ENCODE measurements at regions not wholly inside any gene's neighbourhood (a gene's known extent, or its start where the extent isn't known, plus 50 kb on each side); places are given as distances from the start of the nearest gene placed in this dataset.

- DNase-seq (ENCODE audit: low spot score) = no peak
- Histone ChIP-seq H3K27ac (ENCODE audit: low read depth in 1 of 2, low read length in 2 of 2) (no peak overlapping the region), H3K27me3 (ENCODE audit: control insufficient read depth in 4 of 4, insufficient read depth in 4 of 4, low read length in 3 of 4) (no peaks in the 10 kb centered on the region), H3K9ac (ENCODE audit: low read depth in 1 of 2, low read length in 2 of 2) (no peak overlapping the region), H3K36me3 (ENCODE audit: control insufficient read depth in 4 of 4, insufficient read depth in 3 of 4, low read depth in 1 of 4, low read length in 3 of 4) (no peaks in the 10 kb centered on the region), H3K4me3 (ENCODE audit: low read depth in 1 of 3, low read length in 3 of 3) (no peak overlapping the region), H3K4me1 (ENCODE audit: control insufficient read depth in 4 of 4, insufficient read depth in 4 of 4, low read length in 3 of 4) (no peaks in the 10 kb centered on the region), H3K9me3 (ENCODE audit: control insufficient read depth in 4 of 4, low read length in 3 of 4) (no peaks in the 10 kb centered on the region)
- TF ChIP-seq EGR1 (IDR thresholded peaks at IDR 0.05; ENCODE audit: low read depth in 2 of 2) (no peak), RAD21 (IDR thresholded peaks at IDR 0.05) (no peak)
- WGBS = 95% methylated on average over 3 of the region's 3 CpGs
These were observed 244.5 kb upstream of the TLL1 start for GRCh38 chr4:165628572-165628971.

GRCh38 chr4:165630671-165631070 is 242.4 kb upstream of the TLL1 start:
- Histone ChIP-seq H3K27ac (ENCODE audit: low read depth in 1 of 2, low read length in 2 of 2) (no peak overlapping the region), H3K36me3 (ENCODE audit: control insufficient read depth in 4 of 4, insufficient read depth in 3 of 4, low read depth in 1 of 4, low read length in 3 of 4) (no peaks in the 10 kb centered on the region), H3K9ac (ENCODE audit: low read depth in 1 of 2, low read length in 2 of 2) (no peak overlapping the region), H3K27me3 (ENCODE audit: control insufficient read depth in 4 of 4, insufficient read depth in 4 of 4, low read length in 3 of 4) (no peaks in the 10 kb centered on the region), H3K9me3 (ENCODE audit: control insufficient read depth in 4 of 4, low read length in 3 of 4) (no peaks in the 10 kb centered on the region), H3K4me1 (ENCODE audit: control insufficient read depth in 4 of 4, insufficient read depth in 4 of 4, low read length in 3 of 4) (no peaks in the 10 kb centered on the region), H3K4me3 (ENCODE audit: low read depth in 1 of 3, low read length in 3 of 3) (no peak overlapping the region)
- DNase-seq (ENCODE audit: low spot score) = no peak
- no peak for TF ChIP-seq MAX (IDR thresholded peaks at IDR 0.05)
- TF ChIP-seq RAD21 (IDR thresholded peaks at IDR 0.05) = no peak
- no peak for TF ChIP-seq EGR1 (IDR thresholded peaks at IDR 0.05; ENCODE audit: low read depth in 2 of 2)
- TF ChIP-seq ZBTB33 (IDR thresholded peaks at IDR 0.05) = no peak
- no peak for TF ChIP-seq YY1 (IDR thresholded peaks at IDR 0.05)
- no peak for TF ChIP-seq FOXA1 (IDR thresholded peaks at IDR 0.05)
- no peak for TF ChIP-seq SP1 (IDR thresholded peaks at IDR 0.05)
- TF ChIP-seq CTCF (IDR thresholded peaks at IDR 0.05; ENCODE audit: low read depth, low read length, missing input control) = no peak
- no peak for TF ChIP-seq RXRA (IDR thresholded peaks at IDR 0.05)
- TF ChIP-seq ATF3 (IDR thresholded peaks at IDR 0.05) = no peak
- no peak for TF ChIP-seq GABPA (IDR thresholded peaks at IDR 0.05 in 1 of 2, conservative IDR thresholded peaks at IDR 0.05 in 1 of 2)
- no peak for TF ChIP-seq HNF4A (conservative IDR thresholded peaks at IDR 0.05)
- no peak for TF ChIP-seq NR2F2 (IDR thresholded peaks at IDR 0.05)
- no peak for TF ChIP-seq HNF4G (IDR thresholded peaks at IDR 0.05)
- no peak for TF ChIP-seq FOXA2 (IDR thresholded peaks at IDR 0.05)
- TF ChIP-seq JUND (IDR thresholded peaks at IDR 0.05) = no peak
- TF ChIP-seq TAF1 (conservative IDR thresholded peaks at IDR 0.05) = no peak
- TF ChIP-seq REST (IDR thresholded peaks at IDR 0.05) = no peak
